ENCODE measurements at regions not wholly inside any gene's neighbourhood (a gene's known extent, or its start where the extent isn't known, plus 50 kb on each side); places are given as distances from the start of the nearest gene placed in this dataset.
A peak's percentile ranks its signal among the peaks of the same experiment; 100 is the strongest.
"Not testable (repeated sequence)": the region's sequence is repeated elsewhere in the genome, so short reads cannot be mapped to it uniquely, and the experiment has no call there.

GRCh38 chr6:67779876-67780275 is 855.2 kb upstream of the ADGRB3 start:
- H3K27me3 Mint-ChIP-seq (ENCODE audit: low read depth): no peaks in the 10 kb centered on the region
- H3K4me3 Mint-ChIP-seq: no peak overlapping the region
- no peaks in the 10 kb centered on the region for H3K9me3 Mint-ChIP-seq
- peaks cover 4% of the 10 kb centered on the region for H3K4me1 Mint-ChIP-seq
- no peak overlapping the region for H3K27ac Mint-ChIP-seq
- H3K36me3 Mint-ChIP-seq (ENCODE audit: low read depth): no peaks in the 10 kb centered on the region
- TF ChIP-seq CTCF (IDR thresholded peaks at IDR 0.05; ENCODE audit: unreplicated experiment in 3 of 3): no peak

- TF ChIP-seq CTCF (IDR thresholded peaks at IDR 0.05; ENCODE audit: unreplicated experiment in 3 of 3): no peak
- H3K4me1 Mint-ChIP-seq: peaks cover 4% of the 10 kb centered on the region
- no peaks in the 10 kb centered on the region for H3K27me3 Mint-ChIP-seq (ENCODE audit: low read depth)
- peak overlapping the region; percentile 11 to 91 (median 16) for H3K27ac Mint-ChIP-seq
- no peaks in the 10 kb centered on the region for H3K36me3 Mint-ChIP-seq (ENCODE audit: low read depth)
- H3K9me3 Mint-ChIP-seq: no peaks in the 10 kb centered on the region
- H3K4me3 Mint-ChIP-seq: no peak overlapping the region
These were observed 859.7 kb upstream of the ADGRB3 start for GRCh38 chr6:67775333-67775732.

- Mint-ChIP-seq H3K27me3 (ENCODE audit: low read depth) (peaks cover 3% of the 10 kb centered on the region), H3K9me3 (no peaks in the 10 kb centered on the region), H3K4me3 (no peak overlapping the region), H3K27ac (no peak overlapping the region), H3K36me3 (ENCODE audit: low read depth) (no peaks in the 10 kb centered on the region), H3K4me1 (no peaks in the 10 kb centered on the region)
- no peak for TF ChIP-seq CTCF (IDR thresholded peaks at IDR 0.05; ENCODE audit: unreplicated experiment in 3 of 3)
These were observed 866.1 kb upstream of the ADGRB3 start for GRCh38 chr6:67768972-67769371.

GRCh38 chr6:67767046-67767822 is 867.8 kb upstream of the ADGRB3 start:
- not testable (repeated sequence) for H3K4me1 Mint-ChIP-seq; H3K4me3 Mint-ChIP-seq; H3K27me3 Mint-ChIP-seq (ENCODE audit: low read depth); H3K36me3 Mint-ChIP-seq (ENCODE audit: low read depth); H3K9me3 Mint-ChIP-seq; H3K27ac Mint-ChIP-seq

- no peaks in the 10 kb centered on the region for H3K36me3 Mint-ChIP-seq (ENCODE audit: low read depth)
- no peaks in the 10 kb centered on the region for H3K9me3 Mint-ChIP-seq
- no peak overlapping the region for H3K27ac Mint-ChIP-seq
- TF ChIP-seq CTCF (IDR thresholded peaks at IDR 0.05; ENCODE audit: unreplicated experiment in 3 of 3): no peak
- H3K4me3 Mint-ChIP-seq: no peak overlapping the region
- no peaks in the 10 kb centered on the region for H3K4me1 Mint-ChIP-seq
- peaks cover 3% of the 10 kb centered on the region for H3K27me3 Mint-ChIP-seq (ENCODE audit: low read depth)
These were observed 869.0 kb upstream of the ADGRB3 start for GRCh38 chr6:67766057-67766456.

- no peak overlapping the region for H3K27ac Mint-ChIP-seq
These were observed 876.1 kb upstream of the ADGRB3 start for GRCh38 chr6:67759001-67759400.

More at GRCh38 chr6:67759001-67759400, 876.1 kb upstream of the ADGRB3 start:
- Mint-ChIP-seq H3K4me3 (no peak overlapping the region), H3K9me3 (peaks cover 6% of the 10 kb centered on the region), H3K4me1 (no peaks in the 10 kb centered on the region), H3K36me3 (ENCODE audit: low read depth) (no peaks in the 10 kb centered on the region), H3K27me3 (ENCODE audit: low read depth) (no peaks in the 10 kb centered on the region)
- TF ChIP-seq CTCF (IDR thresholded peaks at IDR 0.05; ENCODE audit: unreplicated experiment in 3 of 3): no peak

Measured in nephron (organoid).